ENCODE measurements at regions not wholly inside any gene's neighbourhood (a gene's known extent, or its start where the extent isn't known, plus 50 kb on each side); places are given as distances from the start of the nearest gene placed in this dataset.

- TF ChIP-seq JUNB (IDR thresholded peaks at IDR 0.05; ENCODE audit: unreplicated experiment) (no peak), CTCF (conservative IDR thresholded peaks at IDR 0.05; ENCODE audit: low read depth in 2 of 2) (no peak), EZH2 (IDR thresholded peaks at IDR 0.05; ENCODE audit: low read depth, unreplicated experiment) (no peak), EZH2phosphoT487 (IDR thresholded peaks at IDR 0.05; ENCODE audit: unreplicated experiment) (no peak), POLR2AphosphoS5 (IDR thresholded peaks at IDR 0.05; ENCODE audit: low read depth) (no peak), CREB1 (CRISPR knock-in tag; IDR thresholded peaks at IDR 0.05; ENCODE audit: low read depth) (no peak), REST (IDR thresholded peaks at IDR 0.05; ENCODE audit: unreplicated experiment) (no peak), NANOG (IDR thresholded peaks at IDR 0.05; ENCODE audit: borderline replicate concordance) (no peak)
These were observed 74.7 kb upstream of the DRD2 start for GRCh38 chr11:113549611-113550578.
